Activated CD4-positive, alpha-beta memory T cell treated with anti-CD3 and anti-CD28 coated beads for 36 hours (primary cell): ENCODE measurements at regions not wholly inside any gene's neighbourhood (a gene's known extent, or its start where the extent isn't known, plus 50 kb on each side); places are given as distances from the start of the nearest gene placed in this dataset.

ENCODE experiments used
- CTCF ChIA-PET: fragments of 350-600 bp; sonication (Branson Sonifier 250); formaldehyde crosslinking; loops from one replicate; lab custom pipeline; 2021; ENCODE audit warnings: antibody characterized with exemption, inconsistent platforms; lab: Charles Lee
- POLR2A ChIA-PET: fragments of 350-600 bp; sonication (Branson Sonifier 250); formaldehyde crosslinking; loops from one replicate; lab custom pipeline; 2021; ENCODE audit warnings: antibody characterized with exemption; lab: Charles Lee
- DNase-seq: peaks from one replicate; pipeline ENCODE4 v3.0.0-alpha.2; 2020
- H3K27ac Mint-ChIP-seq: one replicate; pipeline ENCODE4 v1.8.0; 2021; ENCODE audit warnings: mixed read lengths
- H3K27me3 Mint-ChIP-seq: one replicate; pipeline ENCODE4 v1.8.0; 2021; ENCODE audit warnings: mixed read lengths
- H3K36me3 Mint-ChIP-seq: one replicate; pipeline ENCODE4 v1.8.0; 2021; ENCODE audit warnings: mixed read lengths
- H3K4me1 Mint-ChIP-seq: one replicate; pipeline ENCODE4 v1.8.0; 2021; ENCODE audit warnings: low read depth, mixed read lengths
- H3K4me3 Mint-ChIP-seq: one replicate; pipeline ENCODE4 v1.8.0; 2021; ENCODE audit warnings: mild to moderate bottlenecking, mixed read lengths
- H3K9me3 Mint-ChIP-seq: one replicate; pipeline ENCODE4 v1.8.0; 2021; ENCODE audit warnings: mixed read lengths
- intact Hi-C: fragments of 100-400 bp; cut with micrococcal nuclease; formaldehyde crosslinking; loops from one replicate; pipeline ENCODE4 v1.15.1; 2023

GRCh38 chr14:51538973-51539372, 112.7 kb upstream of the FRMD6 start:
- Mint-ChIP-seq H3K9me3 (peaks cover 2% of the 10 kb centered on the region), H3K4me3 (no peak overlapping the region), H3K36me3 (no peaks in the 10 kb centered on the region), H3K27ac (no peak overlapping the region), H3K27me3 (peaks cover 5% of the 10 kb centered on the region), H3K4me1 (no peaks in the 10 kb centered on the region)
- ChIA-PET CTCF (interaction anchor here (0.8 kb wide), 1 partner anchor 28 kb away, joined by 3 read pairs; no protein-coding TSS in a partner anchor), POLR2A (no interaction called here)
- intact Hi-C loops, result no loop called here
- no peak for DNase-seq

GRCh38 chr14:51539571-51540037, 112.1 kb upstream of the FRMD6 start:
- H3K27me3 Mint-ChIP-seq, result peaks cover 5% of the 10 kb centered on the region
- H3K4me3 Mint-ChIP-seq, result no peak overlapping the region
- no peaks in the 10 kb centered on the region for H3K36me3 Mint-ChIP-seq
- no peaks in the 10 kb centered on the region for H3K4me1 Mint-ChIP-seq
- no peak for DNase-seq
- POLR2A ChIA-PET, result no interaction called here
- intact Hi-C loops, result no loop called here
- H3K27ac Mint-ChIP-seq, result no peak overlapping the region
- H3K9me3 Mint-ChIP-seq, result peaks cover 2% of the 10 kb centered on the region
- CTCF ChIA-PET, result no interaction called here

- Mint-ChIP-seq H3K27me3 (peaks cover 5% of the 10 kb centered on the region), H3K36me3 (no peaks in the 10 kb centered on the region), H3K4me3 (no peak overlapping the region), H3K9me3 (peaks cover 2% of the 10 kb centered on the region), H3K27ac (no peak overlapping the region), H3K4me1 (no peaks in the 10 kb centered on the region)
- ChIA-PET CTCF (interaction anchor here (1.2 kb wide), 1 partner anchor 12 kb away, joined by 3 read pairs; no protein-coding TSS in a partner anchor), POLR2A (no interaction called here)
- no peak for DNase-seq
- intact Hi-C loops, result no loop called here
These were observed 111.3 kb upstream of the FRMD6 start for GRCh38 chr14:51540364-51540763.

GRCh38 chr14:51544471-51544870, 107.2 kb upstream of the FRMD6 start:
- ChIA-PET CTCF (no interaction called here), POLR2A (no interaction called here)
- DNase-seq, result no peak
- Mint-ChIP-seq H3K36me3 (no peaks in the 10 kb centered on the region), H3K4me3 (no peak overlapping the region), H3K4me1 (no peaks in the 10 kb centered on the region), H3K9me3 (no peaks in the 10 kb centered on the region), H3K27ac (no peak overlapping the region), H3K27me3 (peaks cover 6% of the 10 kb centered on the region)
- intact Hi-C loops, result no loop called here

GRCh38 chr14:51544901-51545300, 106.8 kb upstream of the FRMD6 start:
- H3K27ac Mint-ChIP-seq, result no peak overlapping the region
- ChIA-PET CTCF (no interaction called here), POLR2A (no interaction called here)
- H3K9me3 Mint-ChIP-seq, result no peaks in the 10 kb centered on the region
- H3K36me3 Mint-ChIP-seq, result no peaks in the 10 kb centered on the region
- H3K4me1 Mint-ChIP-seq, result no peaks in the 10 kb centered on the region
- intact Hi-C loops, result no loop called here
- H3K27me3 Mint-ChIP-seq, result peaks cover 6% of the 10 kb centered on the region
- H3K4me3 Mint-ChIP-seq, result no peak overlapping the region
- DNase-seq, result no peak

GRCh38 chr14:51545396-51545795, 106.3 kb upstream of the FRMD6 start:
- Mint-ChIP-seq H3K27me3 (peaks cover 6% of the 10 kb centered on the region), H3K9me3 (no peaks in the 10 kb centered on the region), H3K4me1 (no peaks in the 10 kb centered on the region), H3K4me3 (no peak overlapping the region), H3K27ac (no peak overlapping the region), H3K36me3 (no peaks in the 10 kb centered on the region)
- intact Hi-C loops, result no loop called here
- POLR2A ChIA-PET, result no interaction called here
- CTCF ChIA-PET, result no interaction called here
- no peak for DNase-seq

GRCh38 chr14:51546099-51546498, 105.6 kb upstream of the FRMD6 start:
- Mint-ChIP-seq H3K4me1 (no peaks in the 10 kb centered on the region), H3K9me3 (no peaks in the 10 kb centered on the region), H3K27me3 (peaks cover 10% of the 10 kb centered on the region), H3K36me3 (no peaks in the 10 kb centered on the region), H3K27ac (no peak overlapping the region), H3K4me3 (no peak overlapping the region)
- intact Hi-C loops, result no loop called here
- CTCF ChIA-PET, result no interaction called here
- POLR2A ChIA-PET, result no interaction called here
- DNase-seq, result no peak

- DNase-seq, result no peak
- Mint-ChIP-seq H3K9me3 (no peaks in the 10 kb centered on the region), H3K4me3 (no peak overlapping the region), H3K4me1 (no peaks in the 10 kb centered on the region), H3K36me3 (no peaks in the 10 kb centered on the region), H3K27me3 (peaks cover 10% of the 10 kb centered on the region), H3K27ac (no peak overlapping the region)
- POLR2A ChIA-PET, result no interaction called here
- intact Hi-C loops, result no loop called here
- CTCF ChIA-PET, result no interaction called here
These were observed 105.0 kb upstream of the FRMD6 start for GRCh38 chr14:51546603-51547258.

GRCh38 chr14:51547260-51547659, 104.5 kb upstream of the FRMD6 start:
- CTCF ChIA-PET, result no interaction called here
- POLR2A ChIA-PET, result no interaction called here
- Mint-ChIP-seq H3K36me3 (no peaks in the 10 kb centered on the region), H3K9me3 (no peaks in the 10 kb centered on the region), H3K4me3 (no peak overlapping the region), H3K4me1 (no peaks in the 10 kb centered on the region), H3K27me3 (peaks cover 10% of the 10 kb centered on the region), H3K27ac (no peak overlapping the region)
- no peak for DNase-seq
- intact Hi-C loops, result no loop called here

GRCh38 chr14:51547701-51548100, 104.0 kb upstream of the FRMD6 start:
- intact Hi-C loops, result no loop called here
- Mint-ChIP-seq H3K4me1 (no peaks in the 10 kb centered on the region), H3K36me3 (no peaks in the 10 kb centered on the region), H3K9me3 (no peaks in the 10 kb centered on the region), H3K27ac (no peak overlapping the region), H3K4me3 (no peak overlapping the region), H3K27me3 (peaks cover 11% of the 10 kb centered on the region)
- ChIA-PET CTCF (no interaction called here), POLR2A (no interaction called here)
- no peak for DNase-seq

- Mint-ChIP-seq H3K27me3 (peaks cover 13% of the 10 kb centered on the region), H3K27ac (no peak overlapping the region), H3K4me3 (no peak overlapping the region), H3K4me1 (no peaks in the 10 kb centered on the region), H3K36me3 (no peaks in the 10 kb centered on the region), H3K9me3 (no peaks in the 10 kb centered on the region)
- DNase-seq, result no peak
- intact Hi-C loops, result no loop called here
- CTCF ChIA-PET, result interaction anchor here (0.9 kb wide), 1 partner anchor 109 kb away, joined by 3 read pairs; no protein-coding TSS in a partner anchor
- POLR2A ChIA-PET, result no interaction called here
These were observed 103.5 kb upstream of the FRMD6 start for GRCh38 chr14:51548187-51548586.

- H3K9me3 Mint-ChIP-seq, result no peaks in the 10 kb centered on the region
- POLR2A ChIA-PET, result no interaction called here
- no peak overlapping the region for H3K27ac Mint-ChIP-seq
- H3K4me3 Mint-ChIP-seq, result no peak overlapping the region
- DNase-seq, result no peak
- peaks cover 11% of the 10 kb centered on the region for H3K27me3 Mint-ChIP-seq
- no peaks in the 10 kb centered on the region for H3K4me1 Mint-ChIP-seq
- CTCF ChIA-PET, result no interaction called here
- intact Hi-C loops, result loop anchor here (10.0 kb wide), 1 partner anchor 224 kb away; no protein-coding TSS in a partner anchor
- no peaks in the 10 kb centered on the region for H3K36me3 Mint-ChIP-seq
These were observed 101.1 kb upstream of the FRMD6 start for GRCh38 chr14:51550636-51551035.

- ChIA-PET CTCF (no interaction called here), POLR2A (no interaction called here)
- Mint-ChIP-seq H3K4me3 (no peak overlapping the region), H3K4me1 (no peaks in the 10 kb centered on the region), H3K27me3 (peaks cover 10% of the 10 kb centered on the region), H3K27ac (no peak overlapping the region), H3K9me3 (no peaks in the 10 kb centered on the region), H3K36me3 (no peaks in the 10 kb centered on the region)
- DNase-seq, result no peak
- intact Hi-C loops, result loop anchor here (10.0 kb wide), 1 partner anchor 223 kb away; no protein-coding TSS in a partner anchor
These were observed 99.4 kb upstream of the FRMD6 start for GRCh38 chr14:51552275-51552674.
